Lower lobe of right lung (tissue), 2 donors: ENCODE measurements at regions not wholly inside any gene's neighbourhood (a gene's known extent, or its start where the extent isn't known, plus 50 kb on each side); places are given as distances from the start of the nearest gene placed in this dataset.

ENCODE experiments used
- ATAC-seq, 2 donors: fragments of 200-7000 bp; cut with Tn5 transposase; one replicate each; pipeline ENCODE4 v1.9.1; 2020 to 2022; ENCODE audit warnings: mild to moderate bottlenecking in 2 of 2, moderate library complexity in 2 of 2
- DNase-seq: peaks from one replicate; pipeline ENCODE4 v3.0.0-alpha.2; 2020
- H3K27ac ChIP-seq: fragments of 200-600 bp; one replicate; pipeline ENCODE4 v1.8.0; 2022
- H3K27me3 ChIP-seq: fragments of 200-600 bp; one replicate; pipeline ENCODE4 v1.8.0; 2022; ENCODE audit warnings: low read depth
- H3K36me3 ChIP-seq: fragments of 200-600 bp; one replicate; pipeline ENCODE4 v1.8.0; 2022; ENCODE audit warnings: mild to moderate bottlenecking
- H3K4me1 ChIP-seq: fragments of 200-600 bp; one replicate; pipeline ENCODE4 v1.8.0; 2022
- H3K4me3 ChIP-seq: fragments of 200-600 bp; one replicate; pipeline ENCODE4 v1.8.0; 2022; ENCODE audit warnings: mild to moderate bottlenecking
- H3K9me3 ChIP-seq: fragments of 200-600 bp; one replicate; pipeline ENCODE4 v1.8.0; 2022
- CTCF ChIP-seq: fragments of 200-600 bp; IDR thresholded peaks from one replicate; pipeline ENCODE4 v1.8.0; 2022; ENCODE audit warnings: antibody characterized with exemption, mild to moderate bottlenecking
- intact Hi-C: fragments of 100-400 bp; cut with DNase I; formaldehyde crosslinking; loops from one replicate; pipeline ENCODE4 v1.11.0; 2022
- donor health status: DM: no; HTN: yes; CAD: no; lungs with severe emphysema.

- DNase-seq (no peak), ATAC-seq (no peak)
- H3K36me3 ChIP-seq = no peaks in the 10 kb centered on the region
- TF ChIP-seq CTCF = no peak
- H3K4me3 ChIP-seq = no peak overlapping the region
- no peaks in the 10 kb centered on the region for H3K4me1 ChIP-seq
- intact Hi-C loops = loop anchor here (10.0 kb wide), 1 partner anchor 398 kb away; the partner anchor contains the start of gene S1PR3
- H3K27ac ChIP-seq = no peak overlapping the region
- no peaks in the 10 kb centered on the region for H3K9me3 ChIP-seq
- H3K27me3 ChIP-seq = peaks cover 4% of the 10 kb centered on the region
Observed at GRCh38 chr9:88596376-88596775, 61.4 kb downstream of the NXNL2 start.

GRCh38 chr9:88604836-88605511 lies 70.0 kb downstream of the NXNL2 start:
- no peaks in the 10 kb centered on the region for H3K27me3 ChIP-seq
- no peak overlapping the region for H3K27ac ChIP-seq
- ATAC-seq (no peak), DNase-seq (no peak)
- TF ChIP-seq CTCF = no peak
- no peaks in the 10 kb centered on the region for H3K9me3 ChIP-seq
- intact Hi-C loops = no loop called here
- no peaks in the 10 kb centered on the region for H3K36me3 ChIP-seq
- no peak overlapping the region for H3K4me3 ChIP-seq
- no peaks in the 10 kb centered on the region for H3K4me1 ChIP-seq

- Histone ChIP-seq H3K27ac (no peak overlapping the region), H3K9me3 (no peaks in the 10 kb centered on the region), H3K4me1 (no peaks in the 10 kb centered on the region), H3K36me3 (no peaks in the 10 kb centered on the region), H3K27me3 (no peaks in the 10 kb centered on the region), H3K4me3 (no peak overlapping the region)
- no peak for DNase-seq
- no peak for TF ChIP-seq CTCF
- ATAC-seq = peak; percentile 51 to 53
- intact Hi-C loops = no loop called here
Observed at GRCh38 chr9:88605512-88606362, 70.8 kb downstream of the NXNL2 start.

GRCh38 chr9:88614359-88614758 lies 79.4 kb downstream of the NXNL2 start:
- H3K9me3 ChIP-seq = peaks cover 19% of the 10 kb centered on the region
- intact Hi-C loops = no loop called here
- H3K4me3 ChIP-seq = no peak overlapping the region
- TF ChIP-seq CTCF = no peak
- H3K27me3 ChIP-seq = no peaks in the 10 kb centered on the region
- no peaks in the 10 kb centered on the region for H3K36me3 ChIP-seq
- DNase-seq = no peak
- no peak overlapping the region for H3K27ac ChIP-seq
- no peak for ATAC-seq
- no peaks in the 10 kb centered on the region for H3K4me1 ChIP-seq

GRCh38 chr9:88623698-88624097 lies 88.7 kb downstream of the NXNL2 start:
- TF ChIP-seq CTCF = no peak
- no peak for DNase-seq
- Histone ChIP-seq H3K4me1 (no peaks in the 10 kb centered on the region), H3K9me3 (no peaks in the 10 kb centered on the region), H3K4me3 (no peak overlapping the region), H3K36me3 (no peaks in the 10 kb centered on the region), H3K27ac (no peak overlapping the region), H3K27me3 (no peaks in the 10 kb centered on the region)
- intact Hi-C loops = no loop called here
- no peak for ATAC-seq
